RWPE1 (cell line): ENCODE measurements at regions not wholly inside any gene's neighbourhood (a gene's known extent, or its start where the extent isn't known, plus 50 kb on each side); places are given as distances from the start of the nearest gene placed in this dataset.

Experiments
- CTCF ChIA-PET: fragments of 350-600 bp; sonication (Branson Sonifier 250); formaldehyde crosslinking; extraction: SDS; loops from one replicate; lab custom pipeline; 2021; lab: Yijun Ruan, JAX
- POLR2A ChIA-PET: fragments of 400-600 bp; formaldehyde crosslinking; extraction: SDS; loops from one replicate; lab custom pipeline; 2020; ENCODE audit warnings: antibody characterized with exemption; ENCODE audit not compliant: low non-redundant PET; lab: Yijun Ruan, JAX
- DNase-seq: peaks from one replicate; pipeline ENCODE4 v3.0.0; 2012; ENCODE audit warnings: low spot score
- H3K27ac ChIP-seq: fragments of 450-650 bp; 2 replicates; pipeline ENCODE4 v1.5.1; 2017
- CTCF ChIP-seq: fragments of 450-650 bp; conservative IDR thresholded peaks from 2 replicates; pipeline ENCODE4 v1.5.1; 2017; ENCODE audit warnings: low read depth, mild to moderate bottlenecking

DNA sequence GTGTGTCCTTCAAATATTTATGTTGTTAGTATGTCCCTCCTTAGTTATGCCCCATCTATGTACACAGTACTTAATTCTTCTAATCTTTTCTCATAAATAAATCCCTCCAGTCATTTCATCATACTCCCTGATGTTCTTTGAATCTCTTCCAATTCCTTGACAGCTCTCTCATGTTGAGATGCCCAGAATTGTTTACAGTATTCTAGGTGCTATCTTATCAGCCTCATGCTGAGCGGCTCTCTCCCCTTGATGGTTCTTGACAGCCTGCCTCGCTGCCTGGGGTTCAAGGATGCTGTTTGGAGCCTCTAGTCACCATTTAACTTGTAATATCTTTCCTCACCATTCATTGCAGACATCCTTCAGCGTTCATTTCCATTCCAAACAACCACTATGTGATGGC is 799.2 kb downstream of the BRINP1 start:
- no peak for TF ChIP-seq CTCF
- no peak overlapping the region for H3K27ac ChIP-seq
- no peak for DNase-seq
- ChIA-PET POLR2A (no interaction called here), CTCF (no interaction called here)

DNA sequence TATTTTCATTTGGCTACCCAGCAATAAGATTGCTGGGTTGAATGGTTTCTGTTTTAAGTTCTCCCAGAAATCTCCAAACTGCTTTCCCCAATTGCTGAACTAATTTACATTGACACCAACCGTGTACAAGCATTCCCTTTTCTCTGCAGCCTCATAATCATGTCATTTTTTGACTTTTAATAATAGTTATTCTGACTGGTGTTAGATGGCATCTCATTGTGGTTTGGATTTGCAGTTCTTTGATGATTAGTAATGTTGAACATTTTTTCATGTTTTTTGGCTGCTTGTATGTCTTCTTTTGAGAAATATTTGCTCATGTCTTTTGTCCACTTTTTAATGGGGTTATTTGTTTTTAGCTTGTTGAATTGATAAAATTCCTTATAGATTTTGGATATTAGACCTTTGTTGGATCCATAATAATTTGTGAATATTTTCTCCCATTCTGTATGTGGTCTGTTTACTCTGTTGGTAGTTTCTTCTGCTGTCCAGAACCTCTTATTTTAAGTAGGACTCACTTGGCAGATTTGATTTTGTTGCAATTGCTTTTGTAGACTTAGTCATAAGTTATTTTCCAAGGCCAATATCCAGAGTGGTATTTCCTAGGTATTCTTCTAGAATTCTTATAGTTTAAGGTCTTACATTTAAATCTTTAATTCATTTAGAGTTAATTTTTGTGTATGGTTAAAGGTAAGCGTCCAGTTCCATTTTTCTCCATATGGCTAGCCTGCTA is 793.7 kb downstream of the BRINP1 start:
- ChIA-PET CTCF (interaction anchor here (0.6 kb wide), 1 partner anchor 364 kb away, joined by 3 read pairs; no protein-coding TSS in a partner anchor), POLR2A (no interaction called here)
- no peak overlapping the region for H3K27ac ChIP-seq
- DNase-seq: no peak
- no peak for TF ChIP-seq CTCF

DNA sequence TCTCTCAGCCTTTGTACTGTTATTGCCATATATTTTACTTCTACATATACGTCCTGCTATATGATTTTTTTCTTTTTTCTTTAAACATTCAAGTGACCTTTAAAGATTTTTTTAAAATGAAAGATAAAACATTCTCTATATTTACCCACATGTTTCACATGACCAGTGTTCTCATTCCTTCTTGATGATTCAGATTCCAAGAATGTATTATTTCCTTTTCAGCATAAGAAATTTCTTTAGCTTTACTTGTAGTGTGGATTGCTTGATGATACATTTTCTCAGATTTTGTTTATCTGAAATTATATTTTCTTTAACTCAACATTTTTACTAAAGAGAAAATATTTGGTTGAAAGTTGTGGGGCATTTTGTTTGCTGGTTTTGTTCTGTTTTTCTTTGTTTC is 792.1 kb downstream of the BRINP1 start:
- DNase-seq: peak; percentile 65
- POLR2A ChIA-PET: no interaction called here
- CTCF ChIA-PET: interaction anchor here (0.7 kb wide), 1 partner anchor 362 kb away, joined by 7 read pairs; no protein-coding TSS in a partner anchor
- no peak overlapping the region for H3K27ac ChIP-seq
- TF ChIP-seq CTCF: no peak; the same call in 1 of the 2 replicates

DNA sequence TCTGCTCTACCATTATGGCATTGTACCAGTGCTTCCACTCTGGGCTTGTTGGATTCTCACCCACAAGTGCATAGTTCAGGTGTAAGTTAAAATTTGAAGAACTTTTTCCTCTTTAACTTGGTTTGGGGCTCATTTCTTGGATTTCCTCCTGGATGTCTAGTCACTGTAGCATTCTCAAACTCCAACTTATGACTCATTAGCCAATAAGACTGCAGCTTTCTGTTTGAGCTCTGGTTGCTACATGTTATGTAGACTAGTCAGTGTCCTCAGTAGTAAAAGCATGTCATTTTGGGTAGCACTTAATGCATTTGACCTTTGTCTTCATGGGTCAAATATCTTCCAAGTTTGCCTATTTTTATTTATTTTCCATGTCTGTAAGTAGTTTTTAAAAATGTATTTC is 790.8 kb downstream of the BRINP1 start:
- TF ChIP-seq CTCF: no peak
- CTCF ChIA-PET: no interaction called here
- DNase-seq: peak; percentile 31
- no peak overlapping the region for H3K27ac ChIP-seq
- POLR2A ChIA-PET: no interaction called here

- DNase-seq: no peak
- TF ChIP-seq CTCF: no peak
- H3K27ac ChIP-seq: no peak overlapping the region
- ChIA-PET CTCF (interaction anchor here (0.6 kb wide), 1 partner anchor 13 kb away, joined by 6 read pairs; no protein-coding TSS in a partner anchor), POLR2A (no interaction called here)
Observed at GRCh38 chr9:118583414-118583813, 785.8 kb downstream of the BRINP1 start.

DNA sequence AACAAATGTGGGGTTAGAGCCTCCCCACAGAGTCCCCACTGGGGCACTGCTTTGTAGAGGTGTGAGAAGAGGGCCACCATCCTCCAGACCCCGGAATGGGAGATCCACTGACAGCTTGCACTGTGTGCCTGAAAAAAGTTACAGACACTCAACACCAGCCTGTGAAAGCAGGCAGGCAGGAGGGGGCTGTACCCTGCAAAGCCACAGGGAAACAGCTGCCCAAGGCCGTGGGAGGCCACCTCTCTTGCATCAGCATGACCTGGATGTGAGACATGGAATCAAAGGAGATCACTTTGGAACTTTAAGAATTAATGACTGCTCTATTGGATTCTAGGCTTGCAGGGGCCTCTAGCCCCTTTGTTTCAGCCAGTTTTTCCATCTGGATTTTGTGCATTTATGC is 782.3 kb downstream of the BRINP1 start:
- DNase-seq: no peak
- H3K27ac ChIP-seq: no peak overlapping the region
- no peak for TF ChIP-seq CTCF
- POLR2A ChIA-PET: no interaction called here
- CTCF ChIA-PET: no interaction called here
